IMR-90 (cell line): ENCODE measurements at regions not wholly inside any gene's neighbourhood (a gene's known extent, or its start where the extent isn't known, plus 50 kb on each side); places are given as distances from the start of the nearest gene placed in this dataset.

Source experiments
- ATAC-seq: fragments of 200-7000 bp; cut with Tn5 transposase; 2 replicates; pipeline ENCODE4 v1.9.1; 2020; ENCODE audit warnings: low read depth, mild to moderate bottlenecking, moderate library complexity
- BruUV-seq: library from RNA; stranded (reverse); fragments of 400-500 nt; replicated peaks from 2 replicates; lab custom pipeline; 2021; lab: Mats Ljungman, UMichigan
- CTCF ChIA-PET: fragments of 300-600 bp; formaldehyde crosslinking; extraction: SDS; loops from one replicate; lab custom pipeline; 2021; ENCODE audit warnings: antibody characterized with exemption; lab: Yijun Ruan, JAX
- POLR2A ChIA-PET: fragments of 300-600 bp; sonication (Branson Sonifier 250); formaldehyde crosslinking; loops from one replicate; lab custom pipeline; 2022; ENCODE audit warnings: antibody characterized with exemption; ENCODE audit not compliant: unreplicated experiment; lab: Charles Lee
- DNase-seq: peaks from one replicate; pipeline ENCODE4 v3.0.0; 2013
- H2AFZ ChIP-seq: replicated peaks from 2 replicates; pipeline ENCODE3; 2013; ENCODE audit warnings: low read length, mild to moderate bottlenecking; ENCODE audit not compliant: poor library complexity
- H2AK5ac ChIP-seq: 2 replicates; pipeline ENCODE4 v1.6.1; 2013; ENCODE audit warnings: low read depth, low read length, inconsistent platforms
- H2AK9ac ChIP-seq: replicated peaks from 2 replicates; pipeline ENCODE3; 2013; ENCODE audit warnings: mild to moderate bottlenecking, low read depth, low read length, moderate library complexity; ENCODE audit not compliant: poor library complexity
- H2BK120ac ChIP-seq: 2 replicates; pipeline ENCODE4 v1.6.1; 2013; ENCODE audit warnings: low read depth, low read length, inconsistent platforms
- H2BK15ac ChIP-seq: 3 replicates; pipeline ENCODE4 v1.6.1; 2013; ENCODE audit warnings: low read depth, low read length, inconsistent platforms
- H2BK20ac ChIP-seq: 2 replicates; pipeline ENCODE4 v1.6.1; 2013; ENCODE audit warnings: low read depth, mild to moderate bottlenecking, inconsistent platforms, low read length, moderate library complexity
- H2BK5ac ChIP-seq: 2 replicates; pipeline ENCODE4 v1.6.1; 2013; ENCODE audit warnings: mild to moderate bottlenecking, low read depth, low read length, inconsistent platforms; ENCODE audit not compliant: poor library complexity, severe bottlenecking
- H3K14ac ChIP-seq: replicated peaks from 2 replicates; pipeline ENCODE4 v1.6.1; 2013; ENCODE audit warnings: low read depth, low read length, inconsistent platforms
- H3K18ac ChIP-seq: 2 replicates; pipeline ENCODE4 v1.6.1; 2013; ENCODE audit warnings: low read depth, low read length, control low read depth
- H3K23ac ChIP-seq: 2 replicates; pipeline ENCODE4 v1.6.1; 2013; ENCODE audit warnings: low read depth, low read length, inconsistent platforms
- H3K27ac ChIP-seq: 2 replicates; pipeline ENCODE4 v1.5.1; 2013; ENCODE audit warnings: mild to moderate bottlenecking, control low read depth, low read length; ENCODE audit not compliant: insufficient read depth
- H3K27me3 ChIP-seq: 2 replicates; pipeline ENCODE4 v1.6.1; 2013; ENCODE audit warnings: low read length; ENCODE audit not compliant: control insufficient read depth, insufficient read depth
- H3K36me3 ChIP-seq: 2 replicates; pipeline ENCODE4 v1.6.1; 2013; ENCODE audit warnings: low read length, mixed read lengths; ENCODE audit not compliant: control insufficient read depth, insufficient read depth
- H3K4ac ChIP-seq: 2 replicates; pipeline ENCODE4 v1.6.1; 2013; ENCODE audit warnings: low read depth, low read length, inconsistent platforms
- H3K4me1 ChIP-seq: 2 replicates; pipeline ENCODE4 v1.6.1; 2013; ENCODE audit warnings: low read length, mixed read lengths; ENCODE audit not compliant: control insufficient read depth, insufficient read depth
- H3K4me2 ChIP-seq: 2 replicates; pipeline ENCODE4 v1.6.1; 2013; ENCODE audit warnings: low read depth, mild to moderate bottlenecking, control low read depth, low read length, moderate library complexity
- H3K4me3 ChIP-seq: 2 replicates; pipeline ENCODE4 v1.5.1; 2013; ENCODE audit warnings: low read depth, mild to moderate bottlenecking, control low read depth, low read length, moderate library complexity; ENCODE audit not compliant: insufficient read depth
- H3K56ac ChIP-seq: 2 replicates; pipeline ENCODE4 v1.6.1; 2013; ENCODE audit warnings: low read length, inconsistent platforms; ENCODE audit not compliant: insufficient read depth; ENCODE audit errors: extremely low read depth
- H3K79me1 ChIP-seq, 2 experiments: 2 replicates each; pipeline ENCODE4 v1.6.1; 2013; ENCODE audit warnings: low read length in 2 of 2, inconsistent platforms in 1 of 2, low read depth in 1 of 2
- H3K9ac ChIP-seq: 2 replicates; pipeline ENCODE4 v1.6.1; 2013; ENCODE audit warnings: low read depth, low read length, control low read depth
- H3K9me1 ChIP-seq: 2 replicates; pipeline ENCODE4 v1.6.1; 2013; ENCODE audit warnings: low read length, inconsistent platforms; ENCODE audit not compliant: insufficient read depth
- H3K9me3 ChIP-seq: 2 replicates; pipeline ENCODE4 v1.6.1; 2013; ENCODE audit warnings: low read length; ENCODE audit not compliant: control insufficient read depth, insufficient read depth
- H4K20me1 ChIP-seq: 2 replicates; pipeline ENCODE4 v1.6.1; 2013; ENCODE audit warnings: low read length, inconsistent platforms; ENCODE audit not compliant: insufficient read depth
- H4K5ac ChIP-seq: 2 replicates; pipeline ENCODE4 v1.6.1; 2013; ENCODE audit warnings: mild to moderate bottlenecking, low read depth, low read length, control low read depth
- H4K8ac ChIP-seq, 2 experiments: 2 replicates each; pipeline ENCODE4 v1.6.1; 2013; ENCODE audit warnings: low read depth in 2 of 2, low read length in 2 of 2, control low read depth in 1 of 2, inconsistent platforms in 1 of 2
- H4K91ac ChIP-seq: 2 replicates; pipeline ENCODE4 v1.6.1; 2013; ENCODE audit warnings: low read depth, low read length, inconsistent platforms; ENCODE audit not compliant: insufficient read depth
- BHLHE40 ChIP-seq: fragments of 150-350 bp; IDR thresholded peaks from 2 replicates; pipeline ENCODE4 v1.6.1; 2016; ENCODE audit warnings: mild to moderate bottlenecking, low read depth, low read length
- CEBPB ChIP-seq: IDR thresholded peaks from 2 replicates; pipeline ENCODE4 v1.6.1; 2012; ENCODE audit warnings: low read depth, low read length, improper control_type of control experiment
- FOS ChIP-seq: fragments of 150-350 bp; IDR thresholded peaks from 2 replicates; pipeline ENCODE4 v1.6.1; 2016; ENCODE audit warnings: low read depth, low read length
- MAFK ChIP-seq: IDR thresholded peaks from 2 replicates; pipeline ENCODE4 v1.6.1; 2012; ENCODE audit warnings: low read depth, low read length, improper control_type of control experiment
- MXI1 ChIP-seq: IDR thresholded peaks from 2 replicates; pipeline ENCODE4 v1.6.1; 2012; ENCODE audit warnings: low read depth, mild to moderate bottlenecking, low read length, moderate library complexity, borderline replicate concordance
- NFE2L2 ChIP-seq: fragments of 150-350 bp; IDR thresholded peaks from 2 replicates; pipeline ENCODE4 v1.6.1; 2016; ENCODE audit warnings: low read depth, mild to moderate bottlenecking, low read length
- POLR2A ChIP-seq: IDR thresholded peaks from 2 replicates; pipeline ENCODE4 v1.6.1; 2012; ENCODE audit warnings: mild to moderate bottlenecking, low read depth, low read length
- RAD21 ChIP-seq: IDR thresholded peaks from 2 replicates; pipeline ENCODE4 v1.6.1; 2012; ENCODE audit warnings: low read length, improper control_type of control experiment
- RCOR1 ChIP-seq: IDR thresholded peaks from 2 replicates; pipeline ENCODE4 v1.6.1; 2012; ENCODE audit warnings: mild to moderate bottlenecking, low read length, improper control_type of control experiment; ENCODE audit not compliant: insufficient replicate concordance
- RFX5 ChIP-seq: IDR thresholded peaks from 2 replicates; pipeline ENCODE4 v1.8.0; 2012; ENCODE audit warnings: low read depth, mild to moderate bottlenecking, low read length, moderate library complexity
- SMC3 ChIP-seq: fragments of 150-350 bp; IDR thresholded peaks from 2 replicates; pipeline ENCODE4 v1.6.1; 2016; ENCODE audit warnings: low read depth, mild to moderate bottlenecking, antibody characterized with exemption, low read length, moderate library complexity
- WGBS, 2 experiments: methylation state at CpG; one replicate each; pipeline versions ENCODE4 v1.1.5 to v1.1.7; 2013; ENCODE audit warnings: missing lambda C conversion rate in 2 of 2; ENCODE audit not compliant: insufficient read length in 1 of 2; ENCODE audit errors: extremely low coverage in 2 of 2; 5-methylcytosine and 5-hydroxymethylcytosine counted together
- dilution Hi-C: fragments of 300-500 bp; cut with HindIII; formaldehyde crosslinking; loops from one replicate; pipeline ENCODE4 v1.14.3; 2018; ENCODE audit warnings: low sequenced_read_pairs; ENCODE audit not compliant: unreplicated experiment
- in situ Hi-C: fragments of 300-500 bp; cut with MboI; formaldehyde crosslinking; loops from 3 replicates; pipeline ENCODE4 v1.14.3; 2019; ENCODE audit warnings: low sequenced_read_pairs, inconsistent platforms, mixed read lengths
- intact Hi-C: fragments of 100-400 bp; cut with micrococcal nuclease; formaldehyde crosslinking; loops from 2 replicates; pipeline ENCODE4 v1.10.0; 2022
- TF ChIP-seq, protein P1 (sequence below): fragments of 150-350 bp; IDR thresholded peaks from 2 replicates; pipeline ENCODE4 v1.6.1; 2016; ENCODE audit warnings: low read depth, mild to moderate bottlenecking, low read length, moderate library complexity, borderline replicate concordance
- TF ChIP-seq, protein P2 (sequence below): conservative IDR thresholded peaks from 2 replicates; pipeline ENCODE4 v1.5.1; 2012; ENCODE audit warnings: mild to moderate bottlenecking, low read depth, low read length, improper control_type of control experiment
- TF ChIP-seq, protein P3 (sequence below): fragments of 150-350 bp; IDR thresholded peaks from 2 replicates; pipeline ENCODE4 v1.6.1; 2017; ENCODE audit warnings: mild to moderate bottlenecking, antibody characterized with exemption, low read length, low read depth

DNA sequence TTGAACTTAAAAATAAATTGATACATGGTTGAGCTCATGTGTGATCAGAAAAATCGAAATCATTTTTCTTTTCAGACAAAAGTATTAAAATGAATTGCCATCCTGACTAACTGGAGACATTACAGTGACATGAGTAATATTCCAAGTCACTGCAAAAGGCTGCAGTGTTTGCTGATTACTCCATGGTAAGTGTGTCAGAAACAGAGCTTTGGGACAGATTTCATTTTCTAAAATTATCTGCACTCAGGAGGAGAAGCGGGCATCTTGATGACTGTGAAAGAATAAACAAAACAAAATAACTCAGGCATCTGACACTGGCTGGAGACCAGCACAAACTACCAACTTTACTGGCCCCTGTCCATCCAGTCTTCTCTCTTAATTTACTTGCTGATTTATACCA is 312.3 kb upstream of the PIK3C3 start:
- Histone ChIP-seq H3K27me3 (no peaks in the 10 kb centered on the region), H3K14ac (no peak overlapping the region), H4K5ac (no peak overlapping the region), H3K56ac (no peak overlapping the region), H4K20me1 (no peaks in the 10 kb centered on the region), H2AK9ac (no peak overlapping the region), H2AK5ac (no peak overlapping the region), H2AFZ (no peak overlapping the region), H2BK120ac (no peak overlapping the region), H3K9ac (no peak overlapping the region), H3K18ac (no peak overlapping the region), H3K27ac (no peak overlapping the region), H3K9me3 (no peaks in the 10 kb centered on the region), H3K4me2 (no peak overlapping the region), H2BK15ac (no peak overlapping the region), H3K9me1 (no peaks in the 10 kb centered on the region), H3K4me1 (no peaks in the 10 kb centered on the region), H2BK20ac (no peak overlapping the region), H3K23ac (no peak overlapping the region), H4K8ac (no peak overlapping the region), H3K4me3 (no peak overlapping the region), H4K91ac (no peak overlapping the region), H3K36me3 (no peaks in the 10 kb centered on the region), H3K4ac (no peak overlapping the region), H2BK5ac (no peak overlapping the region), H3K79me1 (no peaks in the 10 kb centered on the region)
- in situ Hi-C loops (no loop called here), dilution Hi-C loops (no loop called here), intact Hi-C loops (no loop called here)
- WGBS, 2 experiments, result no CpG with 5 or more reads among the region's 2 CpGs
- no TSS peak for BruUV-seq
- DNase-seq, result no peak
- POLR2A ChIA-PET, result no interaction called here
- CTCF ChIA-PET, result no interaction called here
- TF ChIP-seq, protein P1, sequence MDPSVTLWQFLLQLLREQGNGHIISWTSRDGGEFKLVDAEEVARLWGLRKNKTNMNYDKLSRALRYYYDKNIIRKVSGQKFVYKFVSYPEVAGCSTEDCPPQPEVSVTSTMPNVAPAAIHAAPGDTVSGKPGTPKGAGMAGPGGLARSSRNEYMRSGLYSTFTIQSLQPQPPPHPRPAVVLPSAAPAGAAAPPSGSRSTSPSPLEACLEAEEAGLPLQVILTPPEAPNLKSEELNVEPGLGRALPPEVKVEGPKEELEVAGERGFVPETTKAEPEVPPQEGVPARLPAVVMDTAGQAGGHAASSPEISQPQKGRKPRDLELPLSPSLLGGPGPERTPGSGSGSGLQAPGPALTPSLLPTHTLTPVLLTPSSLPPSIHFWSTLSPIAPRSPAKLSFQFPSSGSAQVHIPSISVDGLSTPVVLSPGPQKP, result no peak
- TF ChIP-seq RFX5 (no peak), SMC3 (no peak), BHLHE40 (no peak), CEBPB (no peak), MAFK (no peak), FOS (no peak), MXI1 (no peak), POLR2A (no peak), RCOR1 (no peak), NFE2L2 (no peak), RAD21 (no peak)
- TF ChIP-seq, protein P2, sequence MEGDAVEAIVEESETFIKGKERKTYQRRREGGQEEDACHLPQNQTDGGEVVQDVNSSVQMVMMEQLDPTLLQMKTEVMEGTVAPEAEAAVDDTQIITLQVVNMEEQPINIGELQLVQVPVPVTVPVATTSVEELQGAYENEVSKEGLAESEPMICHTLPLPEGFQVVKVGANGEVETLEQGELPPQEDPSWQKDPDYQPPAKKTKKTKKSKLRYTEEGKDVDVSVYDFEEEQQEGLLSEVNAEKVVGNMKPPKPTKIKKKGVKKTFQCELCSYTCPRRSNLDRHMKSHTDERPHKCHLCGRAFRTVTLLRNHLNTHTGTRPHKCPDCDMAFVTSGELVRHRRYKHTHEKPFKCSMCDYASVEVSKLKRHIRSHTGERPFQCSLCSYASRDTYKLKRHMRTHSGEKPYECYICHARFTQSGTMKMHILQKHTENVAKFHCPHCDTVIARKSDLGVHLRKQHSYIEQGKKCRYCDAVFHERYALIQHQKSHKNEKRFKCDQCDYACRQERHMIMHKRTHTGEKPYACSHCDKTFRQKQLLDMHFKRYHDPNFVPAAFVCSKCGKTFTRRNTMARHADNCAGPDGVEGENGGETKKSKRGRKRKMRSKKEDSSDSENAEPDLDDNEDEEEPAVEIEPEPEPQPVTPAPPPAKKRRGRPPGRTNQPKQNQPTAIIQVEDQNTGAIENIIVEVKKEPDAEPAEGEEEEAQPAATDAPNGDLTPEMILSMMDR, result no peak
- TF ChIP-seq, protein P3, sequence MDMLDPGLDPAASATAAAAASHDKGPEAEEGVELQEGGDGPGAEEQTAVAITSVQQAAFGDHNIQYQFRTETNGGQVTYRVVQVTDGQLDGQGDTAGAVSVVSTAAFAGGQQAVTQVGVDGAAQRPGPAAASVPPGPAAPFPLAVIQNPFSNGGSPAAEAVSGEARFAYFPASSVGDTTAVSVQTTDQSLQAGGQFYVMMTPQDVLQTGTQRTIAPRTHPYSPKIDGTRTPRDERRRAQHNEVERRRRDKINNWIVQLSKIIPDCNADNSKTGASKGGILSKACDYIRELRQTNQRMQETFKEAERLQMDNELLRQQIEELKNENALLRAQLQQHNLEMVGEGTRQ, result no peak
- ATAC-seq, result no peak
